ENCODE measurements at regions not wholly inside any gene's neighbourhood (a gene's known extent, or its start where the extent isn't known, plus 50 kb on each side); places are given as distances from the start of the nearest gene placed in this dataset.
"Not testable (repeated sequence)": the region's sequence is repeated elsewhere in the genome, so short reads cannot be mapped to it uniquely, and the experiment has no call there.

- peak; percentile 1 for DNase-seq (ENCODE audit: low read depth)
Observed at GRCh38 chr6:26957399-26958127, 289.9 kb upstream of the PRSS16 start.

GRCh38 chr6:26961236-26961635 is 286.3 kb upstream of the PRSS16 start:
- DNase-seq (ENCODE audit: low read depth) = not testable (repeated sequence)

- DNase-seq (ENCODE audit: low read depth) = no peak
Observed at GRCh38 chr6:27002447-27002846, 245.1 kb upstream of the PRSS16 start.

GRCh38 chr6:27007020-27007419 is 240.5 kb upstream of the PRSS16 start:
- no peak for DNase-seq (ENCODE audit: low read depth)

GRCh38 chr6:27008613-27009012 is 238.9 kb upstream of the PRSS16 start:
- not testable (repeated sequence) for DNase-seq (ENCODE audit: low read depth)

GRCh38 chr6:27014053-27014452 is 233.4 kb upstream of the PRSS16 start:
- not testable (repeated sequence) for DNase-seq (ENCODE audit: low read depth)

- DNase-seq (ENCODE audit: low read depth) = no peak
Observed at GRCh38 chr6:27016689-27017088, 230.8 kb upstream of the PRSS16 start.

GRCh38 chr6:27018401-27018800 is 229.1 kb upstream of the PRSS16 start:
- not testable (repeated sequence) for DNase-seq (ENCODE audit: low read depth)

GRCh38 chr6:27019651-27020552 is 227.6 kb upstream of the PRSS16 start:
- DNase-seq (ENCODE audit: low read depth) = peak; percentile 91

GRCh38 chr6:27020553-27020880 is 227.0 kb upstream of the PRSS16 start:
- no peak for DNase-seq (ENCODE audit: low read depth)

GRCh38 chr6:27023664-27024063 is 223.8 kb upstream of the PRSS16 start:
- DNase-seq (ENCODE audit: low read depth) = no peak

- no peak for DNase-seq (ENCODE audit: low read depth)
Observed at GRCh38 chr6:27025351-27025750, 222.2 kb upstream of the PRSS16 start.

- no peak for DNase-seq (ENCODE audit: low read depth)
Observed at GRCh38 chr6:27026361-27026760, 221.1 kb upstream of the PRSS16 start.

- DNase-seq (ENCODE audit: low read depth) = no peak
Observed at GRCh38 chr6:27031302-27031701, 216.2 kb upstream of the PRSS16 start.

GRCh38 chr6:27038498-27038897 is 209.0 kb upstream of the PRSS16 start:
- no peak for DNase-seq (ENCODE audit: low read depth)

- no peak for DNase-seq (ENCODE audit: low read depth)
Observed at GRCh38 chr6:27040244-27041042, 207.1 kb upstream of the PRSS16 start.

GRCh38 chr6:27043244-27043643 is 204.3 kb upstream of the PRSS16 start:
- no peak for DNase-seq (ENCODE audit: low read depth)

- DNase-seq (ENCODE audit: low read depth) = not testable (repeated sequence)
Observed at GRCh38 chr6:27045131-27045530, 202.4 kb upstream of the PRSS16 start.

GRCh38 chr6:27047725-27048124 is 199.8 kb upstream of the PRSS16 start:
- not testable (repeated sequence) for DNase-seq (ENCODE audit: low read depth)

GRCh38 chr6:27049863-27050781 is 197.4 kb upstream of the PRSS16 start:
- DNase-seq (ENCODE audit: low read depth) = peak; percentile 1

- DNase-seq (ENCODE audit: low read depth) = not testable (repeated sequence)
Observed at GRCh38 chr6:27052082-27052730, 195.3 kb upstream of the PRSS16 start.

Measured in fibroblast of gingiva (primary cell).